Loucy (cell line): ENCODE measurements at regions not wholly inside any gene's neighbourhood (a gene's known extent, or its start where the extent isn't known, plus 50 kb on each side); places are given as distances from the start of the nearest gene placed in this dataset.
A peak's percentile ranks its signal among the peaks of the same experiment; 100 is the strongest.

ENCODE experiments used
- H2AFZ ChIP-seq: fragments of 200-600 bp; sonication (generic); 2 replicates; pipeline ENCODE4 v1.6.0; 2016; ENCODE audit warnings: antibody characterized with exemption, mild to moderate bottlenecking, low read length, moderate library complexity
- H3F3A ChIP-seq: fragments of 200-600 bp; 2 replicates; pipeline ENCODE4 v1.6.0; 2016; ENCODE audit warnings: antibody characterized with exemption, low read depth, mild to moderate bottlenecking
- H3K27me3 ChIP-seq: fragments of 200-600 bp; sonication (generic); 2 replicates; pipeline ENCODE4 v1.6.1; 2014; ENCODE audit warnings: low read length, mild to moderate bottlenecking; ENCODE audit not compliant: insufficient read depth, poor library complexity, severe bottlenecking
- H3K36me3 ChIP-seq: fragments of 200-600 bp; sonication (generic); 2 replicates; pipeline ENCODE4 v1.6.1; 2016; ENCODE audit warnings: low read length; ENCODE audit not compliant: insufficient read depth
- H3K4me1 ChIP-seq: fragments of 200-600 bp; sonication (generic); 2 replicates; pipeline ENCODE4 v1.5.1; 2014; ENCODE audit warnings: low read length, mild to moderate bottlenecking; ENCODE audit not compliant: insufficient read depth, poor library complexity, severe bottlenecking
- H3K4me2 ChIP-seq: fragments of 200-600 bp; sonication (generic); 2 replicates; pipeline ENCODE4 v1.6.0; 2014; ENCODE audit warnings: antibody characterized with exemption, low read length, low read depth, mild to moderate bottlenecking; ENCODE audit not compliant: poor library complexity, severe bottlenecking
- H3K4me3 ChIP-seq: fragments of 200-600 bp; sonication (generic); 2 replicates; pipeline ENCODE4 v1.5.1; 2014; ENCODE audit warnings: low read length, mild to moderate bottlenecking, mixed read lengths; ENCODE audit not compliant: poor library complexity, severe bottlenecking
- H3K79me2 ChIP-seq: fragments of 200-600 bp; sonication (generic); 2 replicates; pipeline ENCODE4 v1.6.1; 2014; ENCODE audit warnings: low read length; ENCODE audit not compliant: insufficient read depth
- H3K9ac ChIP-seq: fragments of 200-600 bp; sonication (generic); 2 replicates; pipeline ENCODE4 v1.6.0; 2014; ENCODE audit warnings: mild to moderate bottlenecking, low read depth, low read length, moderate library complexity; ENCODE audit not compliant: poor library complexity, severe bottlenecking
- H3K9me2 ChIP-seq: fragments of 200-600 bp; sonication (generic); replicated peaks from 2 replicates; pipeline ENCODE4 v1.6.1; 2016; ENCODE audit warnings: low read depth, low read length, mixed read lengths
- H3K9me3 ChIP-seq: fragments of 200-600 bp; sonication (generic); 2 replicates; pipeline ENCODE4 v1.6.1; 2014; ENCODE audit warnings: mild to moderate bottlenecking, antibody characterized with exemption, low read length, low read depth; ENCODE audit not compliant: insufficient read depth
- H4K20me1 ChIP-seq: fragments of 200-600 bp; sonication (generic); 2 replicates; pipeline ENCODE4 v1.6.0; 2014; ENCODE audit warnings: antibody characterized with exemption, low read length, mild to moderate bottlenecking; ENCODE audit not compliant: insufficient read depth, poor library complexity, severe bottlenecking
- CTCF ChIP-seq: fragments of 200-600 bp; sonication (generic); conservative IDR thresholded peaks from 2 replicates; pipeline ENCODE4 v1.5.1; 2014; ENCODE audit warnings: mild to moderate bottlenecking, antibody characterized with exemption, low read length
- EZH2phosphoT487 ChIP-seq: fragments of 200-600 bp; IDR thresholded peaks from 2 replicates; pipeline ENCODE4 v1.6.1; 2018; ENCODE audit warnings: antibody characterized with exemption, mild to moderate bottlenecking, moderate library complexity, borderline replicate concordance

GRCh38 chr14:55864890-55865655, 253.1 kb upstream of the PELI2 start:
- Histone ChIP-seq H3K9me2 (no peaks in the 10 kb centered on the region), H3K27me3 (no peaks in the 10 kb centered on the region), H3K79me2 (no peaks in the 10 kb centered on the region), H3K4me2 (peak overlapping the region; percentile 41), H2AFZ (peak overlapping the region; percentile 79), H3K9ac (peak overlapping the region; percentile 58), H3F3A (no peaks in the 10 kb centered on the region; the same call in 1 of the 2 replicates), H4K20me1 (no peaks in the 10 kb centered on the region), H3K36me3 (no peaks in the 10 kb centered on the region), H3K9me3 (peaks cover 12% of the 10 kb centered on the region), H3K4me3 (no peak overlapping the region), H3K4me1 (peaks cover 32% of the 10 kb centered on the region)
- peak; percentile 84 for TF ChIP-seq CTCF
- TF ChIP-seq EZH2phosphoT487 = no peak

- no peaks in the 10 kb centered on the region for H3K36me3 ChIP-seq
- H3K9me3 ChIP-seq = no peaks in the 10 kb centered on the region; the same call in 1 of the 2 replicates
- peak overlapping the region; percentile 41 for H3K9ac ChIP-seq
- H3K79me2 ChIP-seq = no peaks in the 10 kb centered on the region
- H3K4me2 ChIP-seq = peak overlapping the region; percentile 49
- no peaks in the 10 kb centered on the region; the same call in 1 of the 2 replicates for H3F3A ChIP-seq
- H4K20me1 ChIP-seq = no peaks in the 10 kb centered on the region
- no peaks in the 10 kb centered on the region for H3K9me2 ChIP-seq
- H2AFZ ChIP-seq = peak overlapping the region; percentile 57; the same call in 1 of the 2 replicates
- TF ChIP-seq CTCF = no peak
- no peak for TF ChIP-seq EZH2phosphoT487
- peaks cover 32% of the 10 kb centered on the region for H3K4me1 ChIP-seq
- peak overlapping the region; percentile 12 for H3K4me3 ChIP-seq
- H3K27me3 ChIP-seq = no peaks in the 10 kb centered on the region
These were observed 250.9 kb upstream of the PELI2 start for GRCh38 chr14:55867311-55867710.

GRCh38 chr14:55867719-55868118, 250.5 kb upstream of the PELI2 start:
- Histone ChIP-seq H3K4me2 (peak overlapping the region; percentile 49), H3K4me1 (peaks cover 32% of the 10 kb centered on the region), H3K9me3 (no peaks in the 10 kb centered on the region; the same call in 1 of the 2 replicates)

More at GRCh38 chr14:55867719-55868118, 250.5 kb upstream of the PELI2 start:
- Histone ChIP-seq H3K36me3 (no peaks in the 10 kb centered on the region), H3K79me2 (no peaks in the 10 kb centered on the region), H4K20me1 (no peaks in the 10 kb centered on the region), H3F3A (no peaks in the 10 kb centered on the region; the same call in 1 of the 2 replicates), H3K9ac (peak overlapping the region; percentile 41), H3K4me3 (peak overlapping the region; percentile 12), H2AFZ (no peak overlapping the region), H3K27me3 (no peaks in the 10 kb centered on the region), H3K9me2 (no peaks in the 10 kb centered on the region)
- TF ChIP-seq EZH2phosphoT487 (no peak), CTCF (no peak)
